HG03196 (cell line): ENCODE measurements at regions not wholly inside any gene's neighbourhood (a gene's known extent, or its start where the extent isn't known, plus 50 kb on each side); places are given as distances from the start of the nearest gene placed in this dataset.
"Not testable (repeated sequence)": the region's sequence is repeated elsewhere in the genome, so short reads cannot be mapped to it uniquely, and the experiment has no call there.

Experiments
- ATAC-seq: cut with Tn5 transposase; IDR thresholded peaks from one replicate; pipeline ENCODE4 v1.9.1; 2021; ENCODE audit not compliant: unreplicated experiment

DNA sequence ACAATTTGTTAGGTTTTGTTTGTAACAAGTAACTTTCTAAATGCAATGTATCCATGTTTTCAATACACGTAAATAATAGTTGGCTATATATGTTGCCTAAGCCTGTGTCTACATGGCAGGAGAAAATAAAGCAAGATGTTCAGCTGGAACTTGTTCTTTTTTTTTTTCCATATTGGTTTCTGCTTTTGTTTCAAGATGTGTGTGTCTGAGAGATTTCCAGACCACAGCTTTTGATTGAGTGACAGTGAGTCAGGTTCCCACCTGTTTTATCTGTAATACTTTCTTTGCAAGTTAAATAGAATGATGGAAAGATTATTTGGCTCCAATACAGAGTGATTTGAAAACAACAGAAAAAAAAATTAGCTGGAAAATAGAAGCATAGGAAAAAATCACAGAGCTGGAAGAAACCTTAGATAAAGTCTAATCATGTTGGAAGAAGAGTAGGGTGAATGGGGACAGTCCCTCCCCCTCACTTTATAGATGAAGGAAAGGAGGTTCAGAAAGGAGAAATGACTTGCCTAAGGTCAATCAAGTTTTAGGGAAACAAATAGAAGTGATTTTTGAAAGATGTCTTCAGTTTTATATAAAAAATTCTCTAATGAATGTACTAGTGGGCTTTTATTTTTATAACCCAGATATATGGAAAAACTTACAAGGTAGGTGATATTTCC, 150.9 kb upstream of the STMND1 start:
- no peak for ATAC-seq

- no peak for ATAC-seq
Measured at GRCh38 chr6:16950302-16950701, 151.5 kb upstream of the STMND1 start.

DNA sequence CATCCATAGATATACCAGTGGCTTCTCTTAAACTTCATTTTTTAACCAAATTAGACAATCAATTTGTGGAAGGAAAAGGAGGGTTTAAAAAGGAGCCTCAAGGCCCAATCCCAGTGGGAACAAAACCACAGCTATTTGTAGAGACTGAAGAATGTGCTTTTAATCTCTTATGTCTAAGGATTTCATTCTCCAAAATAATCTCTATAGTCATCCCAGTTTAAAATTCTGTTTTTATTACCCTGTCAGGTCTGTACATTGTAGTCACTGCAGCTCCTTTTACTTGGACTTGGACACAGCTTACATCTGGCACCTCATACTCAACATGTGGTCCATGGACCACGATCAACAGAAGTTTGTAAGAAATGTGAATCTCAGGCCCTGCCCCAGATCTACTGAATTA, 152.1 kb upstream of the STMND1 start:
- ATAC-seq: no peak

GRCh38 chr6:16948396-16948795, 153.5 kb upstream of the STMND1 start:
- no peak for ATAC-seq

- no peak for ATAC-seq
Measured at GRCh38 chr6:16947375-16948015, 154.4 kb upstream of the STMND1 start.

GRCh38 chr6:16944596-16944995, 157.3 kb upstream of the STMND1 start:
- ATAC-seq: no peak

- ATAC-seq: no peak
Measured at GRCh38 chr6:16939839-16940238, 162.0 kb upstream of the STMND1 start.

GRCh38 chr6:16939351-16939750, 162.5 kb upstream of the STMND1 start:
- ATAC-seq: no peak

DNA sequence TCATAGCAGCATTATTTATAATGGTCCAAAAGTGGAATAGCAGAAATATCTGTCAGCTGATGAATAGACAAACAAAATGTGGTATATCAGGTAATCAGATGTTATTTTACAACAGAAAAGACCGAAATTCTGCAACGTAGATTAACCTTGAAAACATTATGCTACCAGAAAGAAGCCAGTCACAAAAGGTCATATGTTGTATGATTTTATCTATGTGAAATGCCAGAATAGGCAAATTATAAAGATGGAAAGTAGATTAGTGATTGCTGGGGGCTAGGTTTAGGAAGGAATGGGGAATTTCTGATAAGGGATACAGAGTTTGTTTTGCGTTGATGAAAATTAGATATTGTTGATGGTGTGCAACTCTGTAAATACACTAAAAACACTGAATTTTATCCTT, 165.0 kb upstream of the STMND1 start:
- no peak for ATAC-seq

DNA sequence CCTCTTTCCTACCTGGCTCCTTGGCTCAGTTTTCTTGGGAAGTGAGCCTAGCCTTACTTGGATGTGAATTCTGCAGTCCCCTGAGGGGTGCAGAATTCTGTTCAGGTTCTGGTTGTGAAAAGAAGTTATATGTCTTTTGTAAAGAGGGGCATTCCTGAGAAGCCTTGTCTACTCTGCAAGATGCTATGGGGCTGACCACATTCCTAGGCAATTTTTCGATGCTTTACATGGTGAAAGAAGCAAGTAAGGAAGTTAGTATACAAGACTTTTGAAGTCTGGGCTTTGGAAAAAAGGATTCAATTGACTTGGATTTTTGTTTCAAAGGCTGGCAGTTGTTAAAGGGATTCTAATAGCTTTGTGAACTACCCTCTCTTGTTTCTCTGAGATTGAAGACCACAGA, 167.9 kb upstream of the STMND1 start:
- ATAC-seq: no peak

DNA sequence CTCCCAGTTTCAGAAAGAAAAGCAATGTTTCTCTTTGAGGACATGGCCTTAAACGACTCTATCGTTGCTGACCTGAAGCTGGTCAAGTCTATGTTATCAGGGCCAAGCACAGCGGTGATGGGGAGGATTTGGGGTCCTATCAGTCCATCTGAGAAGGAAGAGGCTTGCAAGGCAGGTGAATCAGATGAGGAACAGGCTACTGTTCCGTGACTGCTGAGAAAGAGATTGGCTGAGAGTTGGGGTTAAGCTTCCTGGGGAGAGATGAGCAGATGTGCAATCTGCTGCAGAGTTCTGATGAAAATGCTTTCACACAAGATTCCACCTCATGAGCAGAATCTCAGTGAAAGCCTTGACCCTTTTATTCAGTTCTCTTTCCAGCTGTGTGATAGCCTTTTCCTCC, 168.3 kb upstream of the STMND1 start:
- no peak for ATAC-seq

GRCh38 chr6:16932920-16933319, 168.9 kb upstream of the STMND1 start:
- ATAC-seq: no peak

GRCh38 chr6:16931079-16931478, 169.8 kb upstream of the ATXN1 start:
- not testable (repeated sequence) for ATAC-seq

GRCh38 chr6:16930432-16930831, 169.2 kb upstream of the ATXN1 start:
- no peak for ATAC-seq

DNA sequence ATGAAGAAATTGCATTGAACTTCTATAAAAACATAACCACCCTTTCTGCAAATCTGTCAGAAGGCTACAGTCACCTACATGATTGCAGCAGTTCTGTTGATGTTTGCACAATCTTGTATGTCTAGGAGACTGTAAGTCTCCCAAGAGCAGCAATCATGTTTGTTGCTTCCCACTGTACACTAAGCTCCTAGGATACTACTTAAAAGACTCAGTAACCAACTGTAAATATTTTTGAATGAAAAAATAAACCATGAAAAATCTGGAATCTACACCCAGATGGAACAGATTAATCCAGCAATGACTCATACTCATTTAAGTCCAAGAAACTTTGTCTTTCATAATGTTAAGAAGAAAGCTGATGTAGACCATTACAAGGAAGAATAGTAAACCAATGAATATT, 168.5 kb upstream of the ATXN1 start:
- no peak for ATAC-seq

- ATAC-seq: no peak
Measured at GRCh38 chr6:16928387-16928786, 167.1 kb upstream of the ATXN1 start.

- no peak for ATAC-seq
Measured at GRCh38 chr6:16927205-16927604, 165.9 kb upstream of the ATXN1 start.

DNA sequence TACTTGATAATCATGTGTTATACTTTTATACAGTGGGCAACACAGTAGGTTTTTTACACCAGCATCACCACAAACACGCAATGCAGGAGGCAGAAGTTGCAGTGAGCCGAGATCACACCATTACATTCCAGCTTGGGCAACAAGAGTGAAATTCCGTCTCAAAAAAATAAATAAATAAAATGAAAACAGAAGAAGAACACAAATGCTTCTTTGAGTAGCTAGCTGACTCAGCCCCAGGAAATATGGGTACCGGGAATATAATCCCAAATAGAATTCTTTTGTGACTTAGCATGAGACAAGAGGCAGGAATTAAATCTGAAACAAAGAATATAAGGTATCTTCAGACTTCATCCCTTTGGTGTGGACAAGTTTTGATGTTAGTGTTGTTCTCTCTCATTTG, 164.2 kb upstream of the ATXN1 start:
- ATAC-seq: no peak

GRCh38 chr6:16922282-16922681, 161.0 kb upstream of the ATXN1 start:
- no peak for ATAC-seq

DNA sequence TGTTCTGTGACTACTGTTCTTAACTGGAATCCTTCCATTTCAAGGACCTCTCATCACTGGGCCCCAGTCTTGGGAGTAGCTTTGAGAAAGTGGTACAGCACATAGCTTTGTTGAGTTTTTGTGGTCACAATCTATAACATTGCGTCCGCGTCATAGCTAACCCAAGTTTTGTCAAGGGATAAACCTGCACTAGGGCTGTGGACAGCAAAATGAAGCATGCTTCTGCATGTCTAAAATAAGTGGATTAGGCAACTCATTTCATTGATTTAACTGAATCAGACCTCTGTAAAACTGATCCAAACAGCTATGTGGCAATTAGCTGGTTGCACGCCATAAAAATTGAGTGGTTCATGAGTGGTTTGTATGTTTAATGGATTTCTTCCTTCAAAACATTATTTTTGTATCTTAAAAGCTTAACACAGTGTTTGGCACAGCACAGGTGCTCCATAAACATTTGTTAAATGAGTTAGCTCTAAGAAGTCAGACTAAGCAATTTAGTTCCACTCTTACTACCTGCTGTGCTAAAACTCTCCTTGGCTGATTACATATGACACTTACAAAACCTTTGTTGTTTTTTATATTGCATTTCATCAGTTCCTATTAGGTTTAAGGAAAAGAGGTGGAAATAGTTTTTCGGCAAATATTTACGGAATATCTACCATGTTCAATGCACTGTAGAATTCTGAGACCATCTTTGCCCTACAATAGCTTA, 160.3 kb upstream of the ATXN1 start:
- ATAC-seq: no peak

- no peak for ATAC-seq
Measured at GRCh38 chr6:16918586-16918985, 157.3 kb upstream of the ATXN1 start.

DNA sequence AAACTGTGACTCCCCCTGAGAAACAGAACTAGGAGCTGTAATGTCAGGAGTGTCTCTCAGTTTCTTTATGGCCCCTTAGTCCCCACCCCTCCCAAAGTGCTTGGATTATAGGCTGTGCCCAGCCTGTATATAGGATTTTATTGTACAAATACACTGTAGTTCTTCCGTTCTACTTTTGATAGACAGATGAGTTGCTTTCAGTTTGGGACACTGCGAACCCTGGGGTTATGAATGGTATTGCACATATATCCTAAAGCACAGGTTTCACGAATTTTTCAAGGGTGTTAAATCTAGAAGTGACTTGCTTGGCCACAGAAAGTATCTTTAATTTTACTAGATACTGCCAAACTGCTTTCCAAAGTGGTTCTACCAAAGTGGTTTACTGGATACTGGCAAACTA, 152.9 kb upstream of the ATXN1 start:
- no peak for ATAC-seq
